ENCODE measurements at regions not wholly inside any gene's neighbourhood (a gene's known extent, or its start where the extent isn't known, plus 50 kb on each side); places are given as distances from the start of the nearest gene placed in this dataset.

DNA sequence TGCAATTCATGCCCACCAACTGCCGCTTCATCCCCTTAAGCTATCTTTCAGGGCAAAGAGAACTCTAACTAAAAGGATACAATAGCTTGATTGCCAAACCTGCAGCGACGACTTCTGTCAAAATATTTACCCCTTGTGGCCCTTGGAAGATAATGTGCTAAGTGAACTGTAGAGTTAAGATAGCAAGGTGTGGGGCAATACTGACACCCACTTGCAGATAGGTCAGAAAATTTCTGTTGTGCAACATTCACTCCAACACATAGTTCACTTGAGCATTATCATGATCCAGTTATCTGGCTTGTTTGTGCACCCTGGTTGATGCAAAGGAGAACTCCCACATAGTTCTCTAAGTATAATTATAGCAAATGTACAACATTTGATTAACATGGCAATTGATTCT lies 55.6 kb downstream of the RHOXF2B start:
- TF ChIP-seq, protein P1, sequence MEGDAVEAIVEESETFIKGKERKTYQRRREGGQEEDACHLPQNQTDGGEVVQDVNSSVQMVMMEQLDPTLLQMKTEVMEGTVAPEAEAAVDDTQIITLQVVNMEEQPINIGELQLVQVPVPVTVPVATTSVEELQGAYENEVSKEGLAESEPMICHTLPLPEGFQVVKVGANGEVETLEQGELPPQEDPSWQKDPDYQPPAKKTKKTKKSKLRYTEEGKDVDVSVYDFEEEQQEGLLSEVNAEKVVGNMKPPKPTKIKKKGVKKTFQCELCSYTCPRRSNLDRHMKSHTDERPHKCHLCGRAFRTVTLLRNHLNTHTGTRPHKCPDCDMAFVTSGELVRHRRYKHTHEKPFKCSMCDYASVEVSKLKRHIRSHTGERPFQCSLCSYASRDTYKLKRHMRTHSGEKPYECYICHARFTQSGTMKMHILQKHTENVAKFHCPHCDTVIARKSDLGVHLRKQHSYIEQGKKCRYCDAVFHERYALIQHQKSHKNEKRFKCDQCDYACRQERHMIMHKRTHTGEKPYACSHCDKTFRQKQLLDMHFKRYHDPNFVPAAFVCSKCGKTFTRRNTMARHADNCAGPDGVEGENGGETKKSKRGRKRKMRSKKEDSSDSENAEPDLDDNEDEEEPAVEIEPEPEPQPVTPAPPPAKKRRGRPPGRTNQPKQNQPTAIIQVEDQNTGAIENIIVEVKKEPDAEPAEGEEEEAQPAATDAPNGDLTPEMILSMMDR (IDR thresholded peaks at IDR 0.05) = no peak
- Mint-ChIP-seq H3K4me1 (ENCODE audit: low read depth) (no peaks in the 10 kb centered on the region), H3K4me3 (ENCODE audit: unreplicated experiment) (no peak overlapping the region), H3K9me3 (ENCODE audit: low read depth) (peaks cover 9% of the 10 kb centered on the region), H3K27me3 (ENCODE audit: low read depth) (peaks cover 9% of the 10 kb centered on the region), H3K36me3 (ENCODE audit: low read depth) (no peaks in the 10 kb centered on the region), H3K27ac (ENCODE audit: unreplicated experiment) (no peak overlapping the region)
- no peak for DNase-seq (ENCODE audit: low spot score)

DNA sequence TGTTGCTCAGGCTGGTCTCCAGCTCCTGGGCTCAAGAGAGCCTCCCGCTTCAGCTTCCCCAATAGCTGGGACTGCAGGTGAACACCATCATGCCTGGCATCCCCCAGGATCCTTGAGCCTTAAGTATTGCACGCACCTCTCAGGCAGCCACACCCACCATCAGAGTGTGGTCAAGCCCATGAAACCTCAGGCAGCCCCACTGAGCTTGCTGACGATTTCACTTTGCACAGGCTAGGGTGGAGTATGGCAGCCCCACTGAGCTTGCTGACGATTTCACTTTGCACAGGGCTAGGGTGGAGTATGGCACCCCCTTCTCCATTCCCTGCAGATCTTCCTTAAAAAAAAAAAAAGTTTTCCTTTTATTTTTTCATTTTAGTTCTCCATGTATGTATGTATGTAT lies 57.2 kb downstream of the RHOXF2B start:
- Mint-ChIP-seq H3K36me3 (ENCODE audit: low read depth) (no peaks in the 10 kb centered on the region), H3K27me3 (ENCODE audit: low read depth) (peaks cover 21% of the 10 kb centered on the region), H3K9me3 (ENCODE audit: low read depth) (peaks cover 5% of the 10 kb centered on the region), H3K4me3 (ENCODE audit: unreplicated experiment) (no peak overlapping the region), H3K4me1 (ENCODE audit: low read depth) (peaks cover 6% of the 10 kb centered on the region), H3K27ac (ENCODE audit: unreplicated experiment) (no peak overlapping the region)
- TF ChIP-seq, protein P1 (IDR thresholded peaks at IDR 0.05) = no peak
- DNase-seq (ENCODE audit: low spot score) = no peak

DNA sequence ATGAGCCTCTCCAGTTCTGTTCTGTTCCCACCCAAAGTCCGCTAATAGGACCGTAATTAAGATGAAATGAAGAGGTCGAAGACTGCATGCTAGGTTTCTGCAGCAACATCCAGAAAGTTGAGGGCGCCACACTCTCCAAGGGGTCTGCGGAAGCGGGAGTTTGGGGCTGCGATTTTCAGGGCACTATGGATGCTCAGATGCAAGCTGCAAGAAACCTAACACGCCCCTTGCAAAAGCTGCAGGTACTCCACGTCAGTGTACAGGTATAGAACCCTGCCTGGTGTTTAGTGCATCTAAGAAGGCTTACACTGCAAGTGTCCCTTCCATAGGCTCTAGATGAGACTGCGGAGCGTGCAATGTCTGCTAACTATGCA lies 61.4 kb downstream of the RHOXF2B start:
- TF ChIP-seq, protein P1 (IDR thresholded peaks at IDR 0.05) = no peak
- Mint-ChIP-seq H3K4me1 (ENCODE audit: low read depth) (peaks cover 12% of the 10 kb centered on the region), H3K27me3 (ENCODE audit: low read depth) (peaks cover 35% of the 10 kb centered on the region), H3K9me3 (ENCODE audit: low read depth) (no peaks in the 10 kb centered on the region), H3K4me3 (ENCODE audit: unreplicated experiment) (no peak overlapping the region), H3K27ac (ENCODE audit: unreplicated experiment) (no peak overlapping the region), H3K36me3 (ENCODE audit: low read depth) (no peaks in the 10 kb centered on the region)
- DNase-seq (ENCODE audit: low spot score) = no peak

DNA sequence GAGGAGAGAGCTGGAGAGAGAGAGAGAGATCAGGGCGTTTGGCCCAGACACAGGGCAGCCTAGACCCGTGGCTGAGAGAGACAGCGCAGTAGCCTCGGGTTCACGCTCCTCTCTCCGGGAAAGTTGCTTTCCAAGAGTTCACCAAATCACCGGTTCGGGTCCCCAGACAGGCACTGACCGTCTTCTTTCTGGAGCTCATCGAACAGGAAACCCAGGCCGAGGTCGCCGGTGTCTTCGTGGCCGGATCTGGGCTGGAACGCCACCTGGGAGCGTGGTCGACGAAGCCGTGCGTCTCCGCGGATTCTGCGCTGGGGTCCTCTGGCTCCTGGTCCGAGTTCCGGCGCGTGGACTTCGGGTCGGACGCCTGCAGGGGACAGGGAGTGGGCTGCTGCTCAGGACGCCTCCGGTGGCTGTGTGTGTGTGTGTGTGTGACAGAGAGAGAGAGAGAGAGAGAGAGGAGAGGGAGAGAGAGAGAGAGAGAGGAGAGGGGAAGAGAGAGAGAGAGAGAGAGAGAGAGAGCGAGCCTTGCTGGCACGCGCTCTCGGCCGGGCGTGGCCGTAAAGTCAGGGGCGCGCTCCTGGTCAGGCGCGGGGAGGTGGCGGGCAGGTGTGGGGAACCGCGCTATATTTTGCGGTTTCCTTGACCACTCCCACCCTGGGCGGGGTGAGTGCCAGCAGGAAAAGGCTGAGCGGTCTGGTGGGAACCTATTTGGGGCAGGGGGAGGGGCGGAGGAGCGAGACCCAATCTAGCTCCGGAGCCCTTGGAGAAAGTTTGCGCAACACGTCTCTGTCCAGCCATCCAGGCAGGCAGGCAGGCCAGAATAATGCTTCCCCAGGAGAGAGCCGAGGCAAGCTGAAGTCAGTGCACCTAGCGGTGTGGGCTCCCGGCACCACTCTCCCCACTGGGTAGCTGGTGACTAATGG lies 62.1 kb downstream of the RHOXF2B start:
- TF ChIP-seq, protein P1 (IDR thresholded peaks at IDR 0.05) = no peak
- peaks cover under 1% of the 10 kb centered on the region for H3K9me3 Mint-ChIP-seq (ENCODE audit: low read depth)

DNA sequence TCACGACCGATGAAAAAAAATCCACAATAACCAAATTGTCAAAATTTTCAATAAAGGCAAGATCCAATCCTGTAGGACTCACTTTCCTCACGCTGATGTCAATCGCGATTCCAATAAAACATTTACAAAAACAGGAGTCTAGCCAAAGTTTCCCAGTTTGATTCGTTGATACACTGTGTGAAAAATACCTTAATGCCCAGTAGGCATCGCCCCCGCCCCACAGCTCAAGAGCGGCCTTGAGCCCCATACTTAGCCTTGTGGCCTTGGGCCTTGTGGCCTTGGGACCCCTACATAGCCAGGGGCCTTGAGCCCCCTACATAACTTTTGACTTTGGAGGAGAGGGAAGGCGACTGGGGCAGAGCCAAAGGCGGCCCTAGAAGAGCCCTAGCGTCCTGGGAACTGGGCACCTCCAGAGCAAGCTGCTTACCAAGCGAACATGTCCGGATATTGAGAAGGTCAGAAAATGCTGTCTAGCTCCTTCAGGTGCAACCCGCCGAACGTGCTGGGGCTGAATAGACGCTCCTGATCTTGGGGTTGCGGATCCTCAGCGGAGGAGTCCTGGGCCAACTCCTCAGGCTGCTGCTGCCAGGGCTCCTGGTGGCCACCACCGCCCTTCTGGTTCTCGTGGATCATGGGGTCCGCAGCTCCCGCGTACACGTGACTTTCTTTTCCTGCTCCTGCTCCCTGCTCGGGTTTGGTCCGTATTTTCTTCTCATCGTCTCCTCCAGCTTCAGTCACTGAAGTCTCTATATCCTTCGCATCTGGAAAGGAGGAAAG lies 62.9 kb downstream of the RHOXF2B start:
- TF ChIP-seq, protein P1 (IDR thresholded peaks at IDR 0.05) = no peak
- Mint-ChIP-seq H3K9me3 (ENCODE audit: low read depth) (peaks cover 3% of the 10 kb centered on the region), H3K4me1 (ENCODE audit: low read depth) (peaks cover 12% of the 10 kb centered on the region), H3K27ac (ENCODE audit: unreplicated experiment) (no peak overlapping the region), H3K4me3 (ENCODE audit: unreplicated experiment) (peak overlapping the region; percentile 60), H3K27me3 (ENCODE audit: low read depth) (peaks cover 38% of the 10 kb centered on the region), H3K36me3 (ENCODE audit: low read depth) (no peaks in the 10 kb centered on the region)
- DNase-seq (ENCODE audit: low spot score) = no peak

More for the DNA sequence above, 62.1 kb downstream of the RHOXF2B start:
- H3K4me3 Mint-ChIP-seq (ENCODE audit: unreplicated experiment) = peak overlapping the region; percentile 60
- peaks cover 36% of the 10 kb centered on the region for H3K27me3 Mint-ChIP-seq (ENCODE audit: low read depth)
- H3K27ac Mint-ChIP-seq (ENCODE audit: unreplicated experiment) = no peak overlapping the region
- no peaks in the 10 kb centered on the region for H3K36me3 Mint-ChIP-seq (ENCODE audit: low read depth)
- no peak for DNase-seq (ENCODE audit: low spot score)
- peaks cover 12% of the 10 kb centered on the region for H3K4me1 Mint-ChIP-seq (ENCODE audit: low read depth)

Measured in chondrocyte (in vitro differentiated cells).